GM23338 (cell line): ENCODE measurements at regions not wholly inside any gene's neighbourhood (a gene's known extent, or its start where the extent isn't known, plus 50 kb on each side); places are given as distances from the start of the nearest gene placed in this dataset.

Experiments
- ATAC-seq: fragments of 200-7000 bp; cut with Tn5 transposase; 3 replicates; pipeline ENCODE4 v1.9.1; 2020
- DNase-seq: peaks from one replicate; pipeline ENCODE4 v3.0.0-alpha.2; 2015; ENCODE audit warnings: low spot score
- H2AFZ ChIP-seq: fragments of 200-600 bp; sonication (generic); 2 replicates; pipeline ENCODE4 v1.8.0; 2016; ENCODE audit warnings: antibody characterized with exemption, mild to moderate bottlenecking, moderate library complexity
- H3F3A ChIP-seq: fragments of 200-600 bp; sonication (generic); replicated peaks from 2 replicates; pipeline ENCODE4 v1.8.0; 2017; ENCODE audit warnings: antibody characterized with exemption, mixed run types, low read depth
- H3K27ac ChIP-seq: fragments of 200-600 bp; sonication (generic); 2 replicates; pipeline ENCODE4 v1.6.1; 2016; ENCODE audit warnings: low read depth
- H3K27me3 ChIP-seq: fragments of 200-600 bp; sonication (generic); 2 replicates; pipeline ENCODE4 v1.8.0; 2016; ENCODE audit warnings: mild to moderate bottlenecking, mixed run types, moderate library complexity; ENCODE audit not compliant: insufficient read depth
- H3K36me3 ChIP-seq: fragments of 200-600 bp; sonication (generic); 2 replicates; pipeline ENCODE4 v1.8.0; 2016; ENCODE audit warnings: mild to moderate bottlenecking; ENCODE audit not compliant: insufficient read depth
- H3K4me1 ChIP-seq: fragments of 200-600 bp; sonication (generic); 2 replicates; pipeline ENCODE4 v1.8.0; 2016; ENCODE audit warnings: mild to moderate bottlenecking, moderate library complexity; ENCODE audit not compliant: insufficient read depth
- H3K4me2 ChIP-seq: fragments of 200-600 bp; sonication (generic); 2 replicates; pipeline ENCODE4 v1.7.1; 2017; ENCODE audit warnings: mixed run types
- H3K4me3 ChIP-seq: fragments of 200-600 bp; sonication (generic); 2 replicates; pipeline ENCODE4 v1.6.1; 2016; ENCODE audit warnings: mixed run types
- H3K79me2 ChIP-seq: fragments of 200-600 bp; sonication (generic); replicated peaks from 2 replicates; pipeline ENCODE4 v1.8.0; 2017; ENCODE audit warnings: mild to moderate bottlenecking; ENCODE audit not compliant: insufficient read depth
- H3K9me2 ChIP-seq: fragments of 200-600 bp; sonication (generic); 2 replicates; pipeline ENCODE4 v1.8.0; 2017; ENCODE audit not compliant: insufficient read depth
- H4K20me1 ChIP-seq: fragments of 200-600 bp; sonication (generic); replicated peaks from 2 replicates; pipeline ENCODE4 v1.8.0; 2017; ENCODE audit warnings: mild to moderate bottlenecking; ENCODE audit not compliant: insufficient read depth
- H3K27ac Mint-ChIP-seq: 2 replicates; pipeline ENCODE4 v1.8.0; 2020; ENCODE audit warnings: inconsistent platforms, mild to moderate bottlenecking, moderate library complexity, mixed read lengths
- H3K27me3 Mint-ChIP-seq: 3 replicates; pipeline ENCODE4 v1.8.0; 2022; ENCODE audit warnings: low read depth, mild to moderate bottlenecking, moderate library complexity, mixed read lengths, inconsistent platforms; ENCODE audit not compliant: insufficient read depth, poor library complexity
- H3K36me3 Mint-ChIP-seq: 3 replicates; pipeline ENCODE4 v1.8.0; 2021; ENCODE audit warnings: low read depth, mild to moderate bottlenecking, inconsistent platforms, moderate library complexity, mixed read lengths
- H3K4me1 Mint-ChIP-seq: 3 replicates; pipeline ENCODE4 v1.8.0; 2020; ENCODE audit warnings: mild to moderate bottlenecking, inconsistent platforms, mixed read lengths
- H3K4me3 Mint-ChIP-seq: 3 replicates; pipeline ENCODE4 v1.8.0; 2021; ENCODE audit warnings: moderate library complexity, mild to moderate bottlenecking, inconsistent platforms, mixed read lengths
- H3K9me3 Mint-ChIP-seq: 3 replicates; pipeline ENCODE4 v1.8.0; 2020; ENCODE audit warnings: moderate library complexity, mild to moderate bottlenecking, inconsistent platforms, mixed read lengths
- CREB1 ChIP-seq: fragments of 250-450 bp; sonication (Bioruptor Pico); IDR thresholded peaks from 2 replicates; pipeline ENCODE4 v1.5.0; 2020; ENCODE audit warnings: low read depth, mild to moderate bottlenecking, moderate library complexity
- CTCF ChIP-seq, 2 experiments: fragments of 200-600 bp in 1 of 2; sonication (generic) in 1 of 2; conservative IDR thresholded peaks; 2 replicates each; pipeline versions ENCODE4 v1.5.1 to v1.6.1; 2016 to 2017; ENCODE audit warnings: antibody characterized with exemption in 2 of 2, low read depth in 2 of 2, mild to moderate bottlenecking in 2 of 2, moderate library complexity in 1 of 2
- ETS1 ChIP-seq: IDR thresholded peaks from 2 replicates; pipeline ENCODE4 v1.6.1; 2016; ENCODE audit warnings: antibody characterized with exemption
- EZH2 ChIP-seq: fragments of 200-600 bp; sonication (generic); IDR thresholded peaks from one replicate; pipeline ENCODE4 v1.8.0; 2017; ENCODE audit warnings: antibody characterized with exemption, mild to moderate bottlenecking, low read depth; ENCODE audit not compliant: unreplicated experiment
- EZH2phosphoT487 ChIP-seq: fragments of 200-600 bp; sonication (generic); IDR thresholded peaks from one replicate; pipeline ENCODE4 v1.8.1; 2018; ENCODE audit warnings: antibody characterized with exemption; ENCODE audit not compliant: unreplicated experiment
- JUNB ChIP-seq: IDR thresholded peaks from one replicate; pipeline ENCODE4 v1.6.1; 2016; ENCODE audit warnings: antibody characterized with exemption; ENCODE audit not compliant: unreplicated experiment
- NANOG ChIP-seq: IDR thresholded peaks from 2 replicates; pipeline ENCODE4 v1.6.1; 2016; ENCODE audit warnings: antibody characterized with exemption, borderline replicate concordance
- REST ChIP-seq: IDR thresholded peaks from one replicate; pipeline ENCODE4 v1.6.1; 2018; ENCODE audit warnings: antibody characterized with exemption; ENCODE audit not compliant: unreplicated experiment
- ZNF331 ChIP-seq: fragments of 250-450 bp; sonication (Bioruptor Pico); IDR thresholded peaks from 2 replicates; pipeline ENCODE4 v1.5.0; 2020; ENCODE audit warnings: low read depth, mild to moderate bottlenecking, moderate library complexity

GRCh38 chr1:30446508-30446907 lies 276.9 kb downstream of the MATN1 start:
- DNase-seq (no peak), ATAC-seq (no peak)
- no peak overlapping the region for H3K4me3 Mint-ChIP-seq
- Histone ChIP-seq H3K9me2 (no peaks in the 10 kb centered on the region), H3K27ac (no peak overlapping the region), H3K4me2 (no peak overlapping the region), H3K36me3 (no peaks in the 10 kb centered on the region), H3K4me1 (no peaks in the 10 kb centered on the region), H3K79me2 (no peaks in the 10 kb centered on the region), H3K4me3 (no peak overlapping the region), H3F3A (no peaks in the 10 kb centered on the region), H4K20me1 (no peaks in the 10 kb centered on the region), H3K27me3 (no peaks in the 10 kb centered on the region), H2AFZ (no peak overlapping the region)
- peaks cover 2% of the 10 kb centered on the region for H3K27me3 Mint-ChIP-seq
- no peak overlapping the region for H3K27ac Mint-ChIP-seq
- peaks cover 2% of the 10 kb centered on the region; the same call in 2 of the 3 replicates for H3K36me3 Mint-ChIP-seq
- H3K9me3 Mint-ChIP-seq, result peaks cover 16% of the 10 kb centered on the region
- no peak for TF ChIP-seq NANOG
- no peak for TF ChIP-seq REST
- TF ChIP-seq ETS1, result no peak
- no peak for TF ChIP-seq CREB1 (CRISPR knock-in tag)
- TF ChIP-seq EZH2, result no peak
- TF ChIP-seq JUNB, result no peak
- no peak for TF ChIP-seq CTCF (conservative IDR thresholded peaks at IDR 0.05; ENCODE audit: low read depth in 2 of 2)
- TF ChIP-seq EZH2phosphoT487, result no peak
- no peak for TF ChIP-seq ZNF331 (CRISPR knock-in tag)
- H3K4me1 Mint-ChIP-seq, result no peaks in the 10 kb centered on the region

- Mint-ChIP-seq H3K4me3 (no peak overlapping the region), H3K36me3 (peaks cover 2% of the 10 kb centered on the region; the same call in 2 of the 3 replicates), H3K9me3 (peaks cover 16% of the 10 kb centered on the region), H3K27ac (no peak overlapping the region), H3K27me3 (peaks cover 2% of the 10 kb centered on the region), H3K4me1 (no peaks in the 10 kb centered on the region)
- Histone ChIP-seq H3K36me3 (no peaks in the 10 kb centered on the region), H3K27ac (no peak overlapping the region), H3K79me2 (no peaks in the 10 kb centered on the region), H3K4me1 (no peaks in the 10 kb centered on the region), H4K20me1 (no peaks in the 10 kb centered on the region), H3K4me2 (no peak overlapping the region), H3K27me3 (no peaks in the 10 kb centered on the region), H3F3A (no peaks in the 10 kb centered on the region), H2AFZ (no peak overlapping the region), H3K9me2 (no peaks in the 10 kb centered on the region), H3K4me3 (no peak overlapping the region)
- ATAC-seq, result no peak
- DNase-seq, result no peak
- TF ChIP-seq CTCF (conservative IDR thresholded peaks at IDR 0.05; ENCODE audit: low read depth in 2 of 2) (no peak), JUNB (no peak), EZH2phosphoT487 (no peak), CREB1 (CRISPR knock-in tag) (no peak), REST (no peak), NANOG (no peak)
These were observed 277.3 kb downstream of the MATN1 start for GRCh38 chr1:30446095-30446494.
